ENCODE measurements at regions not wholly inside any gene's neighbourhood (a gene's known extent, or its start where the extent isn't known, plus 50 kb on each side); places are given as distances from the start of the nearest gene placed in this dataset.
"Not testable (repeated sequence)": the region's sequence is repeated elsewhere in the genome, so short reads cannot be mapped to it uniquely, and the experiment has no call there.

- no peak for DNase-seq
- intact Hi-C loops (cut with DNase I), result no loop called here
- Histone ChIP-seq H3K27ac (no peak overlapping the region), H3K9me3 (no peaks in the 10 kb centered on the region), H3K36me3 (no peaks in the 10 kb centered on the region), H3K4me3 (no peak overlapping the region), H3K27me3 (no peaks in the 10 kb centered on the region), H3K4me1 (peaks cover 0 to 14% (median 0%) of the 10 kb centered on the region in 4 donors)
- TF ChIP-seq POLR2AphosphoS5 (IDR thresholded peaks at IDR 0.05) (no peak), EP300 (IDR thresholded peaks at IDR 0.05) (no peak), POLR2A (IDR thresholded peaks at IDR 0.05) (no peak)
- TF ChIP-seq, protein P1, sequence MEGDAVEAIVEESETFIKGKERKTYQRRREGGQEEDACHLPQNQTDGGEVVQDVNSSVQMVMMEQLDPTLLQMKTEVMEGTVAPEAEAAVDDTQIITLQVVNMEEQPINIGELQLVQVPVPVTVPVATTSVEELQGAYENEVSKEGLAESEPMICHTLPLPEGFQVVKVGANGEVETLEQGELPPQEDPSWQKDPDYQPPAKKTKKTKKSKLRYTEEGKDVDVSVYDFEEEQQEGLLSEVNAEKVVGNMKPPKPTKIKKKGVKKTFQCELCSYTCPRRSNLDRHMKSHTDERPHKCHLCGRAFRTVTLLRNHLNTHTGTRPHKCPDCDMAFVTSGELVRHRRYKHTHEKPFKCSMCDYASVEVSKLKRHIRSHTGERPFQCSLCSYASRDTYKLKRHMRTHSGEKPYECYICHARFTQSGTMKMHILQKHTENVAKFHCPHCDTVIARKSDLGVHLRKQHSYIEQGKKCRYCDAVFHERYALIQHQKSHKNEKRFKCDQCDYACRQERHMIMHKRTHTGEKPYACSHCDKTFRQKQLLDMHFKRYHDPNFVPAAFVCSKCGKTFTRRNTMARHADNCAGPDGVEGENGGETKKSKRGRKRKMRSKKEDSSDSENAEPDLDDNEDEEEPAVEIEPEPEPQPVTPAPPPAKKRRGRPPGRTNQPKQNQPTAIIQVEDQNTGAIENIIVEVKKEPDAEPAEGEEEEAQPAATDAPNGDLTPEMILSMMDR (IDR thresholded peaks at IDR 0.05), result no peak
Measured at GRCh38 chr11:57057561-57057960, 68.8 kb downstream of the OR5AK2 start.

- H3K4me3 ChIP-seq; H3K27ac ChIP-seq; H3K9me3 ChIP-seq; H3K36me3 ChIP-seq; intact Hi-C loops (cut with DNase I); H3K4me1 ChIP-seq; H3K27me3 ChIP-seq; DNase-seq: not testable (repeated sequence)
- WGBS, 2 donors, result 82 to 93% methylated on average over 7 of the region's 7 CpGs
Measured at GRCh38 chr11:57062957-57063356, 74.2 kb downstream of the OR5AK2 start.

- Histone ChIP-seq H3K9me3 (no peaks in the 10 kb centered on the region), H3K27ac (no peak overlapping the region), H3K36me3 (no peaks in the 10 kb centered on the region), H3K4me3 (no peak overlapping the region), H3K4me1 (peaks cover 0 to 14% (median 9%) of the 10 kb centered on the region in 4 donors), H3K27me3 (no peaks in the 10 kb centered on the region)
- WGBS, 2 donors, result 86 to 94% methylated on average over 1 of the region's 1 CpG
- intact Hi-C loops (cut with DNase I), result no loop called here
- TF ChIP-seq POLR2AphosphoS5 (IDR thresholded peaks at IDR 0.05), result no peak
- TF ChIP-seq, protein P1 (IDR thresholded peaks at IDR 0.05), result no peak
- no peak for TF ChIP-seq EP300 (IDR thresholded peaks at IDR 0.05)
- TF ChIP-seq POLR2A (IDR thresholded peaks at IDR 0.05), result no peak
- DNase-seq, result no peak
Measured at GRCh38 chr11:57069942-57070341, 81.2 kb downstream of the OR5AK2 start.

DNA sequence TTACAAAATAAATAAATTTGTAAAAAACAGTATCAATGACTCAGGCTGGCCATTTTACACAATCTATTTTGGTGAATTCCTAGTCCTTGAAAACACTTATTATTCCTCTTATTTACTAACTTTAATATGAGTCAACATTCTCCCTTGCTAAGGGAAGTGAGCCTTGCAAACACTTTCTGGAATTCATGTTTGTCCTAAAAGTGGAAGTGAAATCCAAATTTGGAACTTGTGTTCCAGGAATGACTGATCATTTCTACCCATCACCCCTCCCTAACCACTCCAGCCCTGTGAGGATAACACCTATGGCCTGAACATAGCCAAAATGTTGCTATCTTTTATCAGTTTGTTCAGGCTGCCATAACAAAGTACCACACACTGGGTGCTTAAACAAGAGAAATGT is 83.1 kb downstream of the OR5AK2 start:
- Histone ChIP-seq H3K4me1 (peaks cover 0 to 14% (median 9%) of the 10 kb centered on the region in 4 donors), H3K9me3 (no peaks in the 10 kb centered on the region), H3K27ac (peak overlapping the region; percentile 15 to 38 (median 25)), H3K27me3 (no peaks in the 10 kb centered on the region), H3K4me3 (no peak overlapping the region), H3K36me3 (no peaks in the 10 kb centered on the region)
- no peak for DNase-seq
- no peak for TF ChIP-seq POLR2A (IDR thresholded peaks at IDR 0.05)
- TF ChIP-seq, protein P1 (IDR thresholded peaks at IDR 0.05), result no peak
- no peak for TF ChIP-seq EP300 (IDR thresholded peaks at IDR 0.05)
- no peak for TF ChIP-seq POLR2AphosphoS5 (IDR thresholded peaks at IDR 0.05)
- intact Hi-C loops (cut with DNase I), result no loop called here

- TF ChIP-seq EP300 (IDR thresholded peaks at IDR 0.05) (no peak), POLR2A (IDR thresholded peaks at IDR 0.05) (no peak), POLR2AphosphoS5 (IDR thresholded peaks at IDR 0.05) (peak in 2 of 4 donors; percentile 26 to 32)
- TF ChIP-seq, protein P1 (IDR thresholded peaks at IDR 0.05), result no peak
- H3K9me3 ChIP-seq, result no peaks in the 10 kb centered on the region
- no peak overlapping the region for H3K4me3 ChIP-seq
- no peaks in the 10 kb centered on the region for H3K36me3 ChIP-seq
- DNase-seq, result no peak
- peak overlapping the region; percentile 15 to 38 (median 25) for H3K27ac ChIP-seq
- intact Hi-C loops (cut with DNase I), result no loop called here
- no peaks in the 10 kb centered on the region for H3K27me3 ChIP-seq
- peaks cover 0 to 14% (median 9%) of the 10 kb centered on the region in 4 donors for H3K4me1 ChIP-seq
Measured at GRCh38 chr11:57072640-57073039, 83.9 kb downstream of the OR5AK2 start.

Measured in sigmoid colon (tissue), 6 donors.